LNCaP clone FGC (cell line): ENCODE measurements at regions not wholly inside any gene's neighbourhood (a gene's known extent, or its start where the extent isn't known, plus 50 kb on each side); places are given as distances from the start of the nearest gene placed in this dataset.
A peak's percentile ranks its signal among the peaks of the same experiment; 100 is the strongest.

ENCODE experiments used
- DNase-seq: peaks from one replicate; pipeline ENCODE4 v3.0.0-alpha.2; 2011; ENCODE audit warnings: low read depth
- H3K4me3 ChIP-seq: 2 replicates; pipeline ENCODE4 v1.5.1; 2011; ENCODE audit warnings: mild to moderate bottlenecking, low read depth, low read length, control low read depth
- CTCF ChIP-seq: IDR thresholded peaks from 2 replicates; pipeline ENCODE4 v1.5.1; 2012; ENCODE audit warnings: mild to moderate bottlenecking; ENCODE audit not compliant: control insufficient read depth, insufficient read depth; ENCODE audit errors: extremely low read depth

GRCh38 chr5:118554981-118555380, 433.4 kb downstream of the DTWD2 start:
- H3K4me3 ChIP-seq, result no peak overlapping the region
- no peak for TF ChIP-seq CTCF
- DNase-seq, result peak; percentile 30

GRCh38 chr5:118554241-118554640, 434.1 kb downstream of the DTWD2 start:
- H3K4me3 ChIP-seq, result no peak overlapping the region

DNA sequence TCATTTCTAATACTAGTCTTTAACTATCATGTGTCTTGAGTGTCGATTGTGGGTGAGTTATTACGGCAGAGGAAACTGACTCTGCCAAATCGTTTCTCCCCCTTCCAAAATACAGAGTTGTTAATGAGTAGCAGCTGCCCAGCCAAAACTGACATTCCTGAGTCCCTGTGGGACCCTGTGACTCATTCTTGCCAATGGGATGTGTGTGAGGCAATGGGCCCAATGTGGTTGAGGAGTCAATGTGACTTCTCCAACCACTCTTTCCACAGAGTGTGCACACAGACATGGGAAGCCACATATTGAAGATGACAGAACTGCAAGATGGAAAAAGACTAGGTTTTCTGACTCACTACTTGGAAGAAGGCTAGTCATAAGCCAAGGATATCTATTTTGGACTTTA, 434.7 kb downstream of the DTWD2 start:
- no peak for DNase-seq
- no peak overlapping the region for H3K4me3 ChIP-seq
- TF ChIP-seq CTCF, result no peak

More at GRCh38 chr5:118554241-118554640, 434.1 kb downstream of the DTWD2 start:
- no peak for TF ChIP-seq CTCF
- DNase-seq, result no peak

- DNase-seq, result no peak
- H3K4me3 ChIP-seq, result no peak overlapping the region
Measured at GRCh38 chr5:118552731-118553360, 435.5 kb downstream of the DTWD2 start.

GRCh38 chr5:118552146-118552545, 436.2 kb downstream of the DTWD2 start:
- TF ChIP-seq CTCF, result no peak
- DNase-seq, result no peak
- no peak overlapping the region for H3K4me3 ChIP-seq

More at GRCh38 chr5:118552731-118553360, 435.5 kb downstream of the DTWD2 start:
- TF ChIP-seq CTCF, result no peak

GRCh38 chr5:118551716-118552115, 436.6 kb downstream of the DTWD2 start:
- H3K4me3 ChIP-seq, result no peak overlapping the region
- TF ChIP-seq CTCF, result no peak
- no peak for DNase-seq

- no peak for TF ChIP-seq CTCF
- H3K4me3 ChIP-seq, result no peak overlapping the region
- no peak for DNase-seq
Measured at GRCh38 chr5:118551031-118551430, 437.3 kb downstream of the DTWD2 start.
